LHCN-M2 (cell line): ENCODE measurements at regions not wholly inside any gene's neighbourhood (a gene's known extent, or its start where the extent isn't known, plus 50 kb on each side); places are given as distances from the start of the nearest gene placed in this dataset.
A peak's percentile ranks its signal among the peaks of the same experiment; 100 is the strongest.

ENCODE experiments used
- DNase-seq: peaks from one replicate; pipeline ENCODE4 v3.0.0-alpha.2; 2012; ENCODE audit warnings: low read depth

DNA sequence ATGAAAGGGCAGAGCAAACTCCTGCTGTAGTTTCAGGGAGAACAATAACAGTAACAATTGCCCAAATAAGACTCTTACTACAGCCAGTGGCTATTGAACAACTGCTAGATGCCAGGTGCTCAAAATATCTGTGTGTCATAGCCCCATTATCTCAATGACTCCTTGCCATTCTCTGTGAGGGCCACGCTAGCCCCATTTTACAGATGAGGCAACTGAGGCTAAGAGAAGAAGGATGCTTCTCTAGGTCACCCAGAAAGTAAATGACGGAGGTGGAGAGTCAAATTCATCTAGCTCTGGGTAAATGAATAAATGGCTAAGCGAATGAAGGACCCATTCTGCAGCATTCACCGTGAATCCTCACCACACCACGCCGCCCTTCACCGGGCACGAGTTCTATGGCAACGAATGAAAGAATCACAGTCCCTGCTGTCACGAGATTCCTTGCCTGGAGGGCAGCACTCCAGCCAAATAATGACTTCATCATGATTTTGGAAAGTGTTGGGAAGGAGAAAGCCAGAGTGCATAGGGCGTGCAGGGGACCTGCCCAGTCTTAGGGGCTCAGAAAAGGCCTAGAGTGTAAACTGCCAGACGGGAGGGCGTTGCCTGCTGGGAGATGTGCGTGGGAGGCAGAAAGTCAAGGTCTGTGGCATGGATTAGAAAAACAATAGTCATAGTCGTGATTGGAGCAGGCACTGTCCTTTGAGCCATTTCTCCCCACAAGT, 147.2 kb downstream of the C9orf50 start:
- DNase-seq: no peak

DNA sequence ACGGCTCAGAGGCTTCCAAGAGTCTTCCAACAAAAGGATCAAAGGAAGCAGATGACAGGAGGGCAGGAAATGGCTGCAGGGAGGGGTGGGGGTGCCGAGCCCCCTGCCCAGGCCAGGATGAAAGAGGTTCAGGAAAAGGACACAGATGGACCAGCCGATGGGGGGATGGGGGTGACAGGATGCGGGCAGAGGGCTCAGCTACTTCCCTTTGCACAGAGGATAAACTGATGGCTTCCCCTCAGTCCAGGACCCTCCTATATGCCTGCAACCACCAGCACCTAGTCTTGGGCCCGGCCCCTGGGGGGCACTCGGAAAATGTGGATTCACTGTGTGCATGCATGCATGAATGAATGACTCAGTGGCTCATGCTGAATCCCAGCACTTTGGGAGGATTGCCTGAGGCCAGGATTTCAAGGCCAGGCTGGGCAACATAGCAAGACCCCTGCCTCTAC, 148.2 kb downstream of the C9orf50 start:
- DNase-seq: no peak

- no peak for DNase-seq
These were observed 149.5 kb downstream of the C9orf50 start for GRCh38 chr9:129471201-129472019.

DNA sequence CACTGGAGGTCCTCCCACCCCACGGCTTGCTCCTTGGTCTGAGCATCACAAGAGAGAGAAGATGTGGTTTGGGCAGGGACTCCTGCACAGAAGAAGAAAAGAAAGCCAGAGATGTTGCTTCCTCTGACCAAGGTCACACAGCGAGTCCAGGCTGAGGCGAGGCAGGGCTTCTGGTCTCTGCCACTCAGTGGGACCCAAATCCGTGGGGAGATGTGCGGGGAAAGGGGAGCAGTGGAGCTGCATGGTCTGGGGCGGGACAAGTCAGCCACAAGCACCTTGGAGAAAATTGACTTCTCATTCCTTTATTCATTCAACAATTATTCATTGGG, 150.9 kb downstream of the C9orf50 start:
- DNase-seq: no peak

- DNase-seq: no peak
These were observed 151.5 kb downstream of the C9orf50 start for GRCh38 chr9:129469188-129469987.

DNA sequence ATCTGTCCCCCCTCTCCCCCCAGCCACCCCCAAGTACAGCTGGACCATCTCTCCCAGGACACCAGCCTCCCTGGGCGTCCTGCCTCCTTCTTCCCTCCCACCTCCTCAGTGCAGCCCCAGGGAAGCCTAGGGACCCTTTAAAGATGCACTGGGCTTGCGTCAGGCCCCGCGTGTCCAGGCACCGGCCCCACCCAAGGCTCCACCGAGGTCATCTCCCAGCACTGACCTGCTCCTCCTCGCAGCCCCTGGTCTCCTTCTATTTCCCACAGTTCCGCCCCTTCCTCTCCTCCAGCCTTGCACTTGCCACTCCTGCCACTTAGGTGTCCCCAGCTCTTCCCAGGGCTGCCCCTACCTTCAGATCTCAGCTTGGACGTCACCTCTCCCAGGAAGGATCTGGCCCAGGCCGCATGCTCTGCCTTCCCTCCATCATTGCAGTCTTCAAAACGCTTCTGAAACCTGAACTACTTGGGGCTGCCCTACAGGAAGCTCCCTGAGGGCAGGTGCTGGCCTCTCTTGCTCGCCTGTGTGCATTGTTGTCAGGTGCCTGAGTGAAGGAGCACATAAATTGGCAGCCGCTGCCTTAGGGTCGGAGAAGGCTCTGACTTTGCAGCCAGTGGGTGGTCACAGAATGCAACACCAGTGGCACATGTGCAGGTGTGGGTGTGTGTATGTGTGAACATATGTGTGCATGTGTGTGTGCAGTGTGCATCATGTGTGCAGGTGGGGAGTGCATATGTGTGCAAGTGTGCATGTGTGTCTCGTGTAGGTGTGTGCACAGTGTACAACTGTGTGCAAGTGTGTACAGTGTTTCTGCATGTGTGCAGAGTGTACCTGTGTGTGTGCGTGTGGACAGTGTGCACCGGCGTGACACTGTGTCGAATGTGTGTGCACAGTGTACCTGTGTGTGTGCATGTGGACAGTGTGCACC, 152.9 kb downstream of the C9orf50 start:
- no peak for DNase-seq

DNA sequence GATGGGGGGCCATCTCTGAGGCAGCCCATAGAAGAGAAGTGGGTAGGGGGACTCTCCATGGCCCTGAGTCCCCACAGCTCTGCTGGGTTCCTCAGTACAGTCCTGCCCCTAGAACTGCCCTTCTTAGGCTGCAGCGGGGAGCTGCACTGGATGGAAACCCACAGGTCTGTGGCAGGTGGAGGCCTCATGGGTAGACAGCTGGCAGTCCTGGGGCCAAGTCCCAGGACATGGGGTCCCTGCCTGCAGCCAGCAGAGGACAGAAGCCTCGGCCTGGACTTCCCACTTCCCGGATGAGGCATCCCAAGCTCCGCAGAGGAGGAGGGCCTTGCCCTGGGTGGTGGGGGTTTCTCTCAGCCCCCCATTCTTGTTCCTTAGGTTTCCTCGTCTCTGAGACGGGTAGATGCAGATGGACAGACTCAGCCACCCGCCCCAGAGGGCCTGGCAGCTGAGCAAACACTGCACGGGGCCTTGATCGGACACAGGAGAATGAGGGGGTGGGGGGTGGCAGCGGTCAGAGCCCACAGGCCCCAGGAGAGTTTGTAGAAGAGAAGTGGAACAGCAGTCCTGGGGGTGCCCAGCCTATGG, 153.8 kb downstream of the C9orf50 start:
- peak; percentile 62 for DNase-seq

DNA sequence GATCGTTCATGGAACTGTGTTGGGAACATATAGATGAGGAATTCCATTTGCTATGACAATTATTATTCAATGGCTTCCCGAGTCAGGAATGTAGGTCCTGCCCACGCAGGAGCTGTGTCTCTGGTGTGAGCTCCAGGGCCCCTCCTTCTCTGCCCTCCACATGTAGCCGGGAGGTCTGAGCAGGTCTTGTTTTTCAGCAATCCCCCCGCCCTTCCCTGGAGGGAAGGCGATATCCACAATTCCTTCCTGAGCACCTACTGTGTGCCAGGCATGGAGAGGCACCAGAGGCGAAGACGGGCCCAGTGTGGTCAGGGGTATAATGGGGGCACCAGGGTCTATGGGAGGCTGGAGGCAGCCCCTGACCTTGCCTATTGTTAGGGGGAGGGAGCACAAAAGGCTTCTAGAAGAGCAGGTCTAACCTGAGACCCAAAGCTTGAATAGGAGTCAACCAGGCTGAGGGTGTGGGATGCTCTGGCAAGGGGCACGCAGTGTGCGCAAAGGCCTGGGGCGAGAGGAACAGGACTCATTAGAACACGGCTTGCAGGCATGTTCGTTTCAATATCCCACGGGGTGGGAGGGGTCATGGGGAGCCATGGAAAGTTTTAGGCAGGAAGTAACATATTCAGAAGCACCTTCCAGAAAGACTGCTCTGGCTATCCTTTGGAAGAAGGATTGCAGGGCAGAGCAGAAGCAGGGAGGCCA, 154.9 kb downstream of the C9orf50 start:
- no peak for DNase-seq

DNA sequence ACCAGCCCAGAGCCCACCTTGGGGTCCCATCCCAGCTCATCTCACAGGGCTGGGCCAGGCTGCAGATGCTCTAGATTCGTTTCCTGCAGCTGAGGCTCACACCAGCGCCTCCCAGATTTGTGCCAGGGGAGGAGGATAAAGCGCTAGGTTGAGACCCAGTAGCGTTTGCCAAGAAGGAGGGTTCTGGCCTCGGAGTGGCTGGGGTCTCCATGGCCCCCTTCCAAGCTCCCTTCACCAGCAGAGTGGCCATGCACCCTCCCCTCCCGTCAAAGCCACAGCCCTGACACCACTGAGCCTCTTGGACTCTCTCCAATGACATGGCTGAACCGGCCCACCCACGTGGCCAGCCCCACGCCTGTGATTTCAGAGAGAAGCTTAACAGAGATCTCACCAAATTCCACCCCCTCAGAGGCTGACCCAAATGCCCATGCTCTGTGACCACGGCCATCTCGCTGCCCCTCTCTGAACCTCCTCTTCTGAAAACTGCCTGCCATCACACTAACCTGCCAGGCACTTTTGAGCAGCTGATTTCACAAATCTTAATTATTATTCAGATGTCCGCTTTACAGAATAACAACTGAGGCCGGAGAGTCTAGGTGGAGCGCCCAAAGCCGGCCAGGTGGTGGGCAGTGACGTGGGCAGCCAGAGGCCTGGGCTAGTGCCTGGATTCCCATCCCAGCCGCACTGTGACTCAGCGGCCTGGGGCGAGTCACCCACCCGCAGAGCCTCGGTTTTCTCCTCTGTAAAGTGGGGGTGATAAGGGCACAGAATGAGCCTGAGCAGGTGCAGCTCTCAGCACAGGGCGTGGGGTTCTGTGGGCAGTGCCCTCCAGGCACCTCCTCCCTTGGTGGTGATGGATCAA, 155.7 kb downstream of the C9orf50 start:
- DNase-seq: peak; percentile 50

GRCh38 chr9:129463994-129464393, 156.9 kb downstream of the C9orf50 start:
- DNase-seq: no peak

DNA sequence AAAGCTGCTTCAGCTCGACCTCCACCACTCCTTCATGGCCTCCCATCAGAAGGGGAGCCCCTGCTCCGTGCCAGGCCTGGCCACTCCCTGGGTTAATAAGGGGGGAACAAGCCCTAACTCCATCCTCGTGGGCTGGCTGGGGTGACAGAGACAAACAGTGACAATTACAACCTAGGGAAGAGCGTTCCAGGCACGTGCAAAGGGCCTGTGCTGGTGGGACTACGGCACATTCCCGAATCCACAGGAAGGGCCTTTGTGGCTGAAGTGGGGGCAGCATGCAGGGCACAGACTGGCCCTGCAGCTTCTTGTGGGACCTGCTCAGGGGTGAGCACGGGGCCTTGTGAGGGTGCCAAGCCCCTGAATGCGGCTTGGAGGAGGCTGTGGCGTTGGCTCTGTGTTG, 157.4 kb downstream of the C9orf50 start:
- no peak for DNase-seq

- DNase-seq: no peak
These were observed 158.5 kb downstream of the C9orf50 start for GRCh38 chr9:129462360-129462759.

DNA sequence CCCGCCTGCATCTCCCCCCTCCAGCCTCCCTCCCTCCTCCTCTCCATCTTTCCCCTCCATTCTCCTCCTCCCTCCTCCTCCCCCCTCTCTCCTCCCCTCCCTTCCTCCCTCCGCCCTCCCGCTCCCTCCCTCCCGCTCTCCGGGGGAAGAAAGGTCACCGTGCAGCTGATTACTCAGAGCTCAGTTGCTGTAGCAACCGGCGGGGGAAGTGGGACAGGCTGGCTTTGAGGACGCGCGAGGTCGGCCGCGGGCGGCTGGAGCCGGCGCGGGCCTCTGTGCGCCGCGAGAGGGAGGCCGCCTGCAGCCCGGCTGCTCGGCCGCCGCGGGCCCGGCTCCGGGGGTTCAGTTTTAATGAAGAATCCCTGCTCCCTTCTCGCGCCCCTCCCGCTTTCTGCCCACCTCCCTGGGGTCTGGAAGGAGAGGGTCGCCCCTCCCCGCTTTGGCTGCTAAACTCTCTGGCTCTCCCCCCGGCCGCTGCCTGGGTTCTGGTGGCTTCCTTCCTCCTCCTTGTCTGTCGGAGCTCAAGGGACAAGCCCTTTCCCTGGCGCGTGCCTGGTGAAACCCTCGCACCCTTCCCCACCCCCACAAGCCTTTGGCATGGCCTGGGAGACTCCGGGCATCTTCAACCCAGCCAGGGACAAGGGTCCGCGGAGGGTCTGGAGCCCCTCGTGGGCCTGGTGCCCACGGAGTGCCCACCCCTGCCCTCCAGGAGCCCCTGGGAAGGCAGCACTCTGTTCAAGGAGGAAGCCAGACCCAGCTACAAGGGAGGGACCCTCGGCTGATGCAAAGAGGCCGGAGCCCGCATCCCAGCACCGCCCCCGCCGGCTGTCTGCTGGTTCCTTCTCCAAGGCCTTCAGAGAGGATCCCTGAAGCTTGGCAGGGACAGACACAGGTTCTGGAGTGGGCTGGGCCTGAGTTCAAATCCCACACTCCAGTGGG, 160.3 kb downstream of the C9orf50 start:
- peak; percentile 98 for DNase-seq

DNA sequence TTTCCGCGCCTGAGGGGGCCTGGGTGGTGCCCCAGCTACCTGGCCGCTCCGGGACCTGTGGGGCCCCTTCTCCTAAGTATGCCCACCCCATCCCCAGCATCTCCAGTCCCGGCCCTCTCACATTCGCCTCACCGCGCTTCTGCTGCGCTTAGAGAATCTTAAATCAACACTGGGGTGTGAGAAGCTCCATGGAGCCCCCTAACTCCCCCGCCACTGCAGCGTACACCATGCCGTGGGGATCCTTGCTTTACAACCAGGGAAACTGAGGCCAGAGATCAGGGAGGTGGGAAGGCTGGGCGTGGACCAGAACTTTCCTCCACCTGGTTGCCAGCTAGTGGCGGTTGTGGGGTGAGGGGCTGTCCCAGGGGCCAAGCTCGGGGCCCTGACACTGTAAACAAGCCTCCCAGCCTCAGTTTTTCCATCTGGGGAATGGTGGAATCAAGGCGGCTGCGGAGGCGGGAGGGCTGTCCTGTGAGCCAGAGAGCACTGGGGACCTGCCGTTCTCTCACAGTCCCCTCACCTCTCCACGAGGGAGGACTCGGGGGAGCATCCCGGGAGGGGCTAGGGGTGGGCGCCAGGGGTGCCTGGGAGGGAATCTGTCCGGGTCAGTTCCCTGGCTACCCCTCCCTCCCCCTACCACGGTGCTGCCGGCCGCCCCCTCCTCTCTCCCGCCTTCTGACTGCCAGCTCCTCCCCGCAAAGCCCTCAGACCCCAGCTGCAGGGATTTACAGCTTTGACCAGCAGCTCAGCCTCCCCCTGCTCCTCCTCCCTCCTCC, 161.2 kb downstream of the C9orf50 start:
- no peak for DNase-seq

- DNase-seq: no peak
These were observed 162.0 kb downstream of the C9orf50 start for GRCh38 chr9:129458663-129459546.

- DNase-seq: no peak
These were observed 162.7 kb downstream of the C9orf50 start for GRCh38 chr9:129458155-129458661.
